Rectal smooth muscle tissue (tissue), 1 donor: ENCODE measurements at regions not wholly inside any gene's neighbourhood (a gene's known extent, or its start where the extent isn't known, plus 50 kb on each side); places are given as distances from the start of the nearest gene placed in this dataset.

Experiments
- H3K27ac ChIP-seq: one replicate; pipeline ENCODE4 v1.7.0; 2013; ENCODE audit warnings: low read depth, low read length, inconsistent platforms
- H3K27me3 ChIP-seq: one replicate; pipeline ENCODE4 v1.7.0; 2013; ENCODE audit warnings: low read length; ENCODE audit not compliant: control insufficient read depth, insufficient read depth
- H3K36me3 ChIP-seq: one replicate; pipeline ENCODE4 v1.7.0; 2013; ENCODE audit warnings: low read length; ENCODE audit not compliant: control insufficient read depth, insufficient read depth
- H3K4me1 ChIP-seq: one replicate; pipeline ENCODE4 v1.7.0; 2013; ENCODE audit warnings: low read length; ENCODE audit not compliant: control insufficient read depth, insufficient read depth
- H3K4me3 ChIP-seq: one replicate; pipeline ENCODE4 v1.7.0; 2013; ENCODE audit warnings: low read length
- H3K9ac ChIP-seq: one replicate; pipeline ENCODE4 v1.7.0; 2013; ENCODE audit warnings: low read length

DNA sequence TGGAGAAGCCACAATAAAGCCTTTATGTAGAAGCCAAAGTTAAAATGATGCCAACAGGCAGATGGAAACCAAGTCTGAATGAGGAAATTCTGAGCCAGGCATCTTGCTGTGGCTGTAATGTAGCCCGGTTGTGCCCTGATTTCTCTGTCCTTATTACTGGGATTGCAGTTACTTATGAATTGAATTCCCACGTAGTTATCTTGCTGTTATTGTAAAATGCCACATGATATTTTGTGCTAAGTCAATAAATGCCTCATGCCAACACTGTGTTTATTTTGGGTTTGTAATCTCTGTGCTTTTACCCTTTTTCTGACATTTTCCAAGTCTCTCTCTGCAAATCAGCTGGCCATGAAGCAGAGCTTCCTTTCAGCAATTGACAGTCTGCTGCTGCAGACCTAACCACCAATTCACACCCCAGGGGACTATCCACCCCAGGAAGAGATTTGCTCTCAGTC is 486.1 kb upstream of the GOLIM4 start:
- Histone ChIP-seq H3K9ac (no peak overlapping the region), H3K27me3 (no peaks in the 10 kb centered on the region), H3K27ac (no peak overlapping the region), H3K36me3 (no peaks in the 10 kb centered on the region), H3K4me3 (no peak overlapping the region), H3K4me1 (no peaks in the 10 kb centered on the region)

DNA sequence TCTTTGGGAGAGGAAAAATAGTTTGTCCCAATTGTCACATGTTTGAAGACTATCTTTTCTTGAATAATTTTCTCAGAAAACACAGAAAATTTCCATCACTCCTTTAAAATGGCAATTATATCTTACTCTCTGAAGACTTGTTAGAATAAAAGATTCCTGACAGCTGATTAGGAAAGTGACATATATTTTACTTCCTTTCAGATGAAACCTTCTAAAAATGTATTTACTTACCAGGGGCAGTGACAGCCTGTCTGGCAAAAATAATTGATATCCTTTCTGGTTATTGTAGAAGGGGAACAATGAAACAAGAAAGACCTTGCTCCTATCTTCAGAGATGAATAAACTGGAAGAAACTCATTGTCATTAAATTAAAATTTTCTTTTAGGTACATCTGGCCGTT is 483.3 kb upstream of the GOLIM4 start:
- H3K4me3 ChIP-seq: no peak overlapping the region
- H3K36me3 ChIP-seq: no peaks in the 10 kb centered on the region
- H3K4me1 ChIP-seq: no peaks in the 10 kb centered on the region
- no peaks in the 10 kb centered on the region for H3K27me3 ChIP-seq
- H3K27ac ChIP-seq: no peak overlapping the region
- H3K9ac ChIP-seq: no peak overlapping the region

DNA sequence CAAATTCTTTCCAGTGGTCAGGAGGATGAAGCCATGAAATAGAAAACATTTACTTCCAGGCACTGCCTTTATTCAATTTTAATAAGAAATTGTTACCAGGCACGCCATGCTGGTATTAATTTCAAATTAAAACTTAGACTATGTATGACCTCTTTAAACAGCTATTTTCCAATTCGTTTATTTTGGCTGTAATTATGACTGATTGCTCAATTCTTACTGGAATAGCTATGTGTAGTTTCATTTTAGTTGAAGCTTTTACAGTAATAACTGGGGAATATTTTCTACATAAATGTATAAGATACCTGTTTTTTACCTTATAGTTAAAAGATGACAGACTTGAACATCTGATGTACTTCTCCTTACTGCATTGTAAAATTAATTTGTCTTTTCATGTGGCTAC is 480.0 kb upstream of the GOLIM4 start:
- H3K27me3 ChIP-seq: no peaks in the 10 kb centered on the region
- H3K36me3 ChIP-seq: no peaks in the 10 kb centered on the region
- no peak overlapping the region for H3K27ac ChIP-seq
- no peak overlapping the region for H3K9ac ChIP-seq
- no peak overlapping the region for H3K4me3 ChIP-seq
- no peaks in the 10 kb centered on the region for H3K4me1 ChIP-seq

DNA sequence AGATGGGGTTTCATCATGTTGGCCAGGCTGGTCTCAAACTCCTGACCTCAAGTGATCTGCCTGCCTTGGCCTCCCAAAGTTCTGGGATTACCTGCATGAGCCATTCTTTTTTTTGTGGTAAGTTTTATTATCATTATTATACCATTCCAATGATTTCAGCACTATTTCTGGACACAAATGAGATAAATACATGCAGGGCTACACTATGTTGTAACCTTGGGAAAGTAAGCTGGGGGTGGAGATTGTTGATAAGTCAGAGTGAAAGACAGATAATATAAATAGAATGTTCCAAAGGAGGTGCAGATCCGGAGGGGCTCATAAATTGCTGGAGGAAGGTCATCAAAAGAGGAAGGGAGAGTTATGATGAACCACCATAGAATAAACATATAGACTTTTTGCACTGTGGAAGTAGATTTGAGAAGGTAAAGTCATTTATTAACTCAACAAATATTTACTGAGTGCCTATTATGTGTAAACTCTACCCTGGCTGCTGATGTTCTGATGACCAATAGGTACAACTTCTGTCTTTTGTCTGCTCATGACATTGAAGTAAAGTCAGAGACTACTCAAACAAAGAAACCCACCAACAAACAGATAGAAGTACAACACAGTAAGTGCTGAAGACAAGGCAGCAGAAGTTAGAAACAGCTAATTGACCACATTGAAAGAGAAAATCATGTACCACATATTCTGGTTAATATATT is 478.9 kb upstream of the GOLIM4 start:
- Histone ChIP-seq H3K4me3 (no peak overlapping the region), H3K27me3 (no peaks in the 10 kb centered on the region), H3K27ac (no peak overlapping the region), H3K36me3 (no peaks in the 10 kb centered on the region), H3K9ac (no peak overlapping the region), H3K4me1 (no peaks in the 10 kb centered on the region)

DNA sequence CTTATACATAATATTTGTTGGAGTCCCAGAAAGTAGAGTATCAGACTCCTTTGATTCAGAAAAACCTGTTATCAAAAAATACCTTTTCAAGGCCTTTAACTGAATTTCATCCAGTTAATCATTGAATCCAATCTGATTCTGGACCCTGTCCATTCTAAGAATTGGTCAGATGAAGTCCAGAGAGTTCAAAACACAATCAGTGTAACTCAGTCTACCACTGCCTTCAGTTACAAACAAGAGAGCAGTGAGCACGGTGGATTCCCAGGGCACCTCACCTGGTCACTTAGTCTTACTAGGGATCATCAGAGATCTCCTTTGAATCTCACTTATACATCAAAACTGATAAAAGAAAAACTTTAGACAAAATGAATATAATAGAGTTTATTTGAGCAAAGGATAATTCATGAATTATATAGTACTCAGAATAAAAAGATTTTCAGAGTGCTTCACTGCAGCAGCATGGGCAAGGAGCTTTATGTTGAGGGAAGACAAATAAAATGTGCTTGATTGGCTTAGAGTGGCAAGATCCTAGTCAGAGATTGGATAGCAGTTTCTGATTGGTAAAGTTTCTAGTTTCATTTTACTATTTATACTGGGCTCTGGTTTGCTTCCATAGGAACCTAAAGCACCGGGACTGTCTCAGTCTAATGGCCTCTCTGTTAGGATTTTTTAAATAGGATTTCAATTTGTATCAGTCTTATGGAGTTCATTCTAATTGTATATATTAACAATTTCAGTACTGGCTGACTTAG is 474.9 kb upstream of the GOLIM4 start:
- Histone ChIP-seq H3K9ac (no peak overlapping the region), H3K36me3 (no peaks in the 10 kb centered on the region), H3K27ac (no peak overlapping the region), H3K27me3 (no peaks in the 10 kb centered on the region), H3K4me1 (no peaks in the 10 kb centered on the region), H3K4me3 (no peak overlapping the region)

DNA sequence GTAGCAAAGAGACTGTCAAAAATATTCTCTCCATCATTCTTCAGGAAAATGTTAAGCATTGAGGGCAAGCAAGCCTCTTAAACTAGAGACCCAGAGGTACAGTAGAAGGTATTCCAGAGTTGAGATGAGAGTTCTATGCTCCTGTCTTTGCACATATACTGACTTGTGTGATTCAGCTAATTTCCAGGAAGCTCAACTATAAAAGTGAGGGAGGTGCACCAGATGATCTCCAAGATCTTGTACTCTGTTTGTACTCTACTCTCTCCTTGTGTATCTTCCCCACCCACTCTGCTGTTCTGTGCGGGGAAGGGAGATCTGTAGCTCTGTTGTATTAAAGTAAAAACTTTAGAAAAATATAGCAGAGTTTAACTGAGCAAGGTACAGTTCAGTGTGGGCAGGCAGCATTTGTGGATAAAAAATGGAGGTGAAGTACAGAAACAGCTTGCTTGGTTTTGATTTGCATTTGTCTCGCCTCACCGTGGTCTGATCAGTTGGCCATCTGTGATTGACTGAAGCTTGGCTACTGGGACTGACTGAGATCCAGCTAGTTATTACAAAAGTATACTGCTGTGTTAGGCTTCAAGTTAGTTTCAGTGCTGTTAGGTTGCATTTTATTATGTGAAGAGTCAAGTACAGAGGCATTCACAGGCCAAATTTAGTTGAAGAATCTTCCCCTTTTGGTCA is 463.1 kb upstream of the GOLIM4 start:
- Histone ChIP-seq H3K27me3 (no peaks in the 10 kb centered on the region), H3K4me3 (no peak overlapping the region), H3K9ac (no peak overlapping the region), H3K27ac (no peak overlapping the region), H3K36me3 (no peaks in the 10 kb centered on the region), H3K4me1 (no peaks in the 10 kb centered on the region)

DNA sequence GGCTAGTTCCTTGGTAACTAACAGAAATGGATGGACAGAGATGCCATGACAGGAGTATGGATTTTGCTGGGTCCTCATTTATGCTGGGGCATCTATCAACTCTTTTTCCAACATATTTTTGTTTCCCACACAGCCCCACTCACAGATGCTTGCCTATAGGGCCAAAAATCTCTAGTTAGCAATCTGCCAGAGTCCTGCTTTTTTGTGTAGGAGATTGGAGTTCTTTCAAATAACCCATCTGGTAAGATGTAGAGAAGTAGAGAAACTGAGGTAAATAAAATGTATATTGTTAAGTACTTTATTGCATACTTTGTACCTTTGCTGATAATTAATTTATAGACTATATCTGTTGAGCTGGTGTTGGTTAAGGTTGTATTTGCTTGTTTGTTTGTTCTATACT is 456.5 kb upstream of the GOLIM4 start:
- no peak overlapping the region for H3K27ac ChIP-seq
- no peak overlapping the region for H3K4me3 ChIP-seq
- H3K27me3 ChIP-seq: no peaks in the 10 kb centered on the region
- no peaks in the 10 kb centered on the region for H3K36me3 ChIP-seq
- no peaks in the 10 kb centered on the region for H3K4me1 ChIP-seq
- no peak overlapping the region for H3K9ac ChIP-seq

DNA sequence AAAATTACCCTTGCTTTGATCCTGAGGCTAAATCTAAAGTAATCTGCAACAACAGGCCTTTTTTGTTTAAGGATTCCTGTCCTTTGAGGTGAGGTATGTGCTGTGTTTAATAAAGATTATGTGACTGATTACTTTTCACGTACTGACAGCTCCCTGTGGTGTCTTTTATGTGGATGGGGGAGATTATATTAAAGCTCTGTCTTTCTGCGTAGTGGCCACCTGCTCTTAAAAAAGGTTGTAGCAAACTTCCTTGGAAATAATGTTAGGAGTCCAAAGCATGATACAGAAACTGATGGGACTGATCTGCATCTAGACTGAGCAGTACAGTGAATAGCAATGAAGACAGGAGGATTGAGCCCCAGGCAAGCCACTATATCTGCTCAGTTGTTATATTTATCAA is 453.0 kb upstream of the GOLIM4 start:
- Histone ChIP-seq H3K36me3 (no peaks in the 10 kb centered on the region), H3K27ac (no peak overlapping the region), H3K4me3 (no peak overlapping the region), H3K4me1 (no peaks in the 10 kb centered on the region), H3K9ac (no peak overlapping the region), H3K27me3 (no peaks in the 10 kb centered on the region)

DNA sequence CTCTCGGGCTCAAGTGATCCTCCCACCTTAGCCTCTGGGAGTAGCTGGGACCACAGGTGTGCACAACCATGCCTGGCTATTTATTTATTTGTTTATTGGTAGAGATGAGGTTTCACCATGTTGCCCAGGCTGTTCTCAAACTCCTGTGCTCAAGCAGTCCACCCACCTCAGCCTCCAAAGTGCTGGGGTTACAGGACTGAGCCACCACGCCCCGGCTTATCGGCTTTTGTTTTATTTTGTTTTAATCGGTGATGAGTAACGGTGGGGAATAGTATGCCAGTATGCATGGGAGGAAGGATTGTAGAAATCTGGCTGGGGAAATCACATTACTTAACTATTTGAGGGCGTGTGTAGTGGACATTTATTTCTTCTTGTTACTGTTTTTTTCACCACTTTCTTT is 451.0 kb upstream of the GOLIM4 start:
- H3K4me3 ChIP-seq: no peak overlapping the region
- H3K36me3 ChIP-seq: no peaks in the 10 kb centered on the region
- no peak overlapping the region for H3K9ac ChIP-seq
- no peak overlapping the region for H3K27ac ChIP-seq
- no peaks in the 10 kb centered on the region for H3K4me1 ChIP-seq
- no peaks in the 10 kb centered on the region for H3K27me3 ChIP-seq

DNA sequence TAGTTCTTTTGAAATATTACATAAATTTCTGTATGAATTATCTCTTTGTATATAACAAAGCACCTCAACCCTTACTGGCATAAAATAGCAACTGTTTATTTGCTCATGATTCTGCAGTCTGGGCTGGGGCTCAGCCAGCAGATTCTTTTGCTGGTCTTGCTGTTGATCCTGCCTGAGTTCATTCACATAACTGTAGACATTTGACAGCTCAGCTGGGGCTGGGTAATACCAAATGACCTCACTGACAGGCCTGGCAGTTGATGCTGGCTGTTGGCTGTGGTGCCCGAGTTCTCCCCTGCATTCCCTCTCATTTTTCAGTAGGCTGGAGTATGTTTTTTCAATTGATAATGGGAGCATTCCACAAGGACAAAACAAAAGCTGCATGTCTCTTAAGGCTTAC is 449.9 kb upstream of the GOLIM4 start:
- H3K36me3 ChIP-seq: no peaks in the 10 kb centered on the region
- H3K9ac ChIP-seq: no peak overlapping the region
- no peak overlapping the region for H3K27ac ChIP-seq
- no peaks in the 10 kb centered on the region for H3K27me3 ChIP-seq
- no peaks in the 10 kb centered on the region for H3K4me1 ChIP-seq
- no peak overlapping the region for H3K4me3 ChIP-seq

DNA sequence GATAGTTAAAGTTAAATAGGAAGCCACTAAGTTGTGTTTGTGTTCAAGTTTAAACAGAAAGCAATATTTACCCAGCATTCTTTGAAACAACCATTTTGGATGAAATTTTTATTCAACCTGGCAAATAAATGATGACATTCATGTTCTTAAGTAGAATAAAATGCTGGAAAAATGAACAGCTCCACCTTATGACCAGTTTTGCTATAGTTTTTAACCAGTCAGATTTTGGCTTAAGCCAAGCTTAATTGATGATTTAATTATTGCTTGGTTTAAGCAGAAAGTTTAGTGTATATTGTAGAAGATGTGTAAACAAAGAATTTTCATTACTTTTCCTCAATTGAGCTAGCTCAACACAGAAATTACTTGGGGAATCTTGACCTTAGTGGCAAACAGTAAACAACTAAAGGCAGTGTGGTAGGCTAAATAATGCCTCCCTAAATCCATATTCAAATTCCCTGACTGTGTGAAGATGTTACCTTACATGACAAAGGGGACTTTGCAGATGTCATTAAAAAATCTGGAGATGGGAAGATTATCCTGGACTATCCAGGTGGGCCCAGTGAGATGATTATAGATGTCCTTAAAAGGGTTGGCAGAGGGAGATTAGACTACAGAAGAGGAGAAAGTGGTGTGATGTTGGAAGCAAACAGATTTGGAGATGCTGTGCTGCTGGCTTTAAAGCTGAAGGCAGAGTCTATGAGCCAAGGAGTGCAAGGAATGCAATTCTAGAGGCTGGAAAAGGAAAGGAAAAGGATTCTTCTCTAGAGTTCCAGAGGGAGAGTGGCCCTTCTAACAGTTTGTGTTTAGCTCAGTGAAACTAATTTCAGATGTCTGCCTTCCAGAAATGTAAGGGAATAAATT is 448.6 kb upstream of the GOLIM4 start:
- H3K27me3 ChIP-seq: no peaks in the 10 kb centered on the region
- no peaks in the 10 kb centered on the region for H3K36me3 ChIP-seq
- no peaks in the 10 kb centered on the region for H3K4me1 ChIP-seq
- no peak overlapping the region for H3K27ac ChIP-seq
- H3K9ac ChIP-seq: no peak overlapping the region
- H3K4me3 ChIP-seq: no peak overlapping the region

DNA sequence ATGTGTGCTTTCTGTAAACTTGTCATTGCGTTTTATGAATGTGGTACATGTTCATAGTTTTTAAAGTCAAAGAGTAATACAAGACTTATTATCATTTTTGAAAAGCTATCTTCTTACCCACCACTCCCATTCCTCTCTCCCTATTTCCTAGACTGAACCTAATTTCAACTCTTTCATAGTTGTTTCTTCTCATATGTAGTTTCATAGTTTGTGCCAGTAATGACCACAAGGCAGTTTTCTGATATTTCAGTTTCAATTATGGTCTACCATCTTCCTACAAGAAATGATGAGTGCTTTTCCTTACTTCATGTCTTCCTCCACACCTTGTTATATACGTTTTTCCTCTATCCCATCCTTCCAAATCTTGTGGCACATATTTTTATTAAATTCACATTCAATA is 445.0 kb upstream of the GOLIM4 start:
- no peaks in the 10 kb centered on the region for H3K4me1 ChIP-seq
- H3K9ac ChIP-seq: no peak overlapping the region
- H3K4me3 ChIP-seq: no peak overlapping the region
- no peaks in the 10 kb centered on the region for H3K27me3 ChIP-seq
- H3K36me3 ChIP-seq: no peaks in the 10 kb centered on the region
- H3K27ac ChIP-seq: no peak overlapping the region
